Vagina (tissue), 2 donors: ENCODE measurements at regions not wholly inside any gene's neighbourhood (a gene's known extent, or its start where the extent isn't known, plus 50 kb on each side); places are given as distances from the start of the nearest gene placed in this dataset.

Source experiments
- POLR2A ChIP-seq, 2 donors: fragments of 450-650 bp; IDR thresholded peaks; one replicate each; pipeline ENCODE4 v1.6.1; 2017; ENCODE audit warnings: antibody characterized with exemption in 2 of 2, mild to moderate bottlenecking in 2 of 2, moderate library complexity in 2 of 2
- POLR2AphosphoS5 ChIP-seq, 2 donors: sonication (generic); formaldehyde crosslinking; IDR thresholded peaks; one replicate each; pipeline ENCODE4 v1.9.0; 2017; ENCODE audit warnings: antibody characterized with exemption in 2 of 2, mild to moderate bottlenecking in 2 of 2, low read depth in 1 of 2; ENCODE audit not compliant: insufficient read depth in 1 of 2
- TF ChIP-seq, protein P1 (sequence below), 3 experiments: fragments of 450-650 bp in 2 of 3; fragments of 200-600 bp in 1 of 3; sonication (generic) in 1 of 3; IDR thresholded peaks; one replicate each; pipeline ENCODE4 v1.5.1; 2017 to 2019; ENCODE audit warnings: antibody characterized with exemption in 3 of 3, mild to moderate bottlenecking in 2 of 3, moderate library complexity in 2 of 3

DNA sequence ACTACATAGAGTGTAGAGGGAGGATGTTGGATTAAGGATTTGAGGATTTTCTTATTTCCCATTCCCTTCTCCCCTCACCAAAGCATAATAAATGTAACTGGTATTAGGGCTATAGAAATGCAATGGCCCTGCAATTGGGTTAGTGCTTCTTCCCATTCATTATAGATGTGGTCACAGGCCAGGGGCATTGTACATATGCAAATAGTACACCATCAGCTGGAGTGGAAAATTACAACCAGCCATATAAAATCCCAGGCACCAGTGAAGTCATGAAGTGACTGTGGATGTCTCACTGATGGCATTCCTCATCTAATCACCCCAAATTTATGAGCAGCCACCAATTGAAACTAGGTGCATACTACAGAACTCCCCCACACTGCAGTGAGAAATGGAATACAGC is 105.9 kb downstream of the PLK2 start:
- TF ChIP-seq, protein P1, sequence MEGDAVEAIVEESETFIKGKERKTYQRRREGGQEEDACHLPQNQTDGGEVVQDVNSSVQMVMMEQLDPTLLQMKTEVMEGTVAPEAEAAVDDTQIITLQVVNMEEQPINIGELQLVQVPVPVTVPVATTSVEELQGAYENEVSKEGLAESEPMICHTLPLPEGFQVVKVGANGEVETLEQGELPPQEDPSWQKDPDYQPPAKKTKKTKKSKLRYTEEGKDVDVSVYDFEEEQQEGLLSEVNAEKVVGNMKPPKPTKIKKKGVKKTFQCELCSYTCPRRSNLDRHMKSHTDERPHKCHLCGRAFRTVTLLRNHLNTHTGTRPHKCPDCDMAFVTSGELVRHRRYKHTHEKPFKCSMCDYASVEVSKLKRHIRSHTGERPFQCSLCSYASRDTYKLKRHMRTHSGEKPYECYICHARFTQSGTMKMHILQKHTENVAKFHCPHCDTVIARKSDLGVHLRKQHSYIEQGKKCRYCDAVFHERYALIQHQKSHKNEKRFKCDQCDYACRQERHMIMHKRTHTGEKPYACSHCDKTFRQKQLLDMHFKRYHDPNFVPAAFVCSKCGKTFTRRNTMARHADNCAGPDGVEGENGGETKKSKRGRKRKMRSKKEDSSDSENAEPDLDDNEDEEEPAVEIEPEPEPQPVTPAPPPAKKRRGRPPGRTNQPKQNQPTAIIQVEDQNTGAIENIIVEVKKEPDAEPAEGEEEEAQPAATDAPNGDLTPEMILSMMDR (IDR thresholded peaks at IDR 0.05): no peak
- TF ChIP-seq POLR2AphosphoS5 (IDR thresholded peaks at IDR 0.05; ENCODE audit: insufficient read depth in 1 of 2, low read depth in 1 of 2) (no peak), POLR2A (IDR thresholded peaks at IDR 0.05) (no peak)
